ENCODE measurements at regions not wholly inside any gene's neighbourhood (a gene's known extent, or its start where the extent isn't known, plus 50 kb on each side); places are given as distances from the start of the nearest gene placed in this dataset.

DNA sequence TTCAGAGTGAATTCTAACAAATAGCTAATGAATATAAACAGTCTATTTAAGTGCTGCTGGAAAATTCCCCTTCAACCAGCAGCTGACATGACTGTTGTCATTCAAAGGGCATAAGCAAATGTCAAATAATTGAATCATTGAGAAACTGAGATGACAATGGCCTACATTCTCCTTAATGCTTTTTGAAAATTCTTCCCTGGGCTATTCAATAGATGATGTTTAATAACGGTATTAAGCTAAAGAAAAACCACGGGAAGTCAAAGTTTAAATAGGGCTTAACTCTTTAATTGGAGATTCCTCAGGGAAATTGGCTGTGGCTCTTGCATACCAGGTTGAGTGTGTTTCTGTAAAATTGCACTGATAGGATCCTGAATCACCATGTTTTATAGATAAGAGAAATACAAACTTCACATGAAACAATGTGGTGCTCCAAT lies 77.0 kb downstream of the ARL4A start:
- Histone ChIP-seq H3K36me3 (replicated peaks in 1 of 2) (no peaks in the 10 kb centered on the region), H3K4me1 (replicated peaks in 1 of 2) (no peaks in the 10 kb centered on the region), H3K27ac (no peak overlapping the region), H3K4me3 (no peak overlapping the region), H3K9me3 (replicated peaks in 1 of 3) (no peaks in the 10 kb centered on the region), H3K27me3 (no peaks in the 10 kb centered on the region)
- TF ChIP-seq, protein P1, sequence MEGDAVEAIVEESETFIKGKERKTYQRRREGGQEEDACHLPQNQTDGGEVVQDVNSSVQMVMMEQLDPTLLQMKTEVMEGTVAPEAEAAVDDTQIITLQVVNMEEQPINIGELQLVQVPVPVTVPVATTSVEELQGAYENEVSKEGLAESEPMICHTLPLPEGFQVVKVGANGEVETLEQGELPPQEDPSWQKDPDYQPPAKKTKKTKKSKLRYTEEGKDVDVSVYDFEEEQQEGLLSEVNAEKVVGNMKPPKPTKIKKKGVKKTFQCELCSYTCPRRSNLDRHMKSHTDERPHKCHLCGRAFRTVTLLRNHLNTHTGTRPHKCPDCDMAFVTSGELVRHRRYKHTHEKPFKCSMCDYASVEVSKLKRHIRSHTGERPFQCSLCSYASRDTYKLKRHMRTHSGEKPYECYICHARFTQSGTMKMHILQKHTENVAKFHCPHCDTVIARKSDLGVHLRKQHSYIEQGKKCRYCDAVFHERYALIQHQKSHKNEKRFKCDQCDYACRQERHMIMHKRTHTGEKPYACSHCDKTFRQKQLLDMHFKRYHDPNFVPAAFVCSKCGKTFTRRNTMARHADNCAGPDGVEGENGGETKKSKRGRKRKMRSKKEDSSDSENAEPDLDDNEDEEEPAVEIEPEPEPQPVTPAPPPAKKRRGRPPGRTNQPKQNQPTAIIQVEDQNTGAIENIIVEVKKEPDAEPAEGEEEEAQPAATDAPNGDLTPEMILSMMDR (IDR thresholded peaks at IDR 0.05) = no peak
- TF ChIP-seq POLR2A (IDR thresholded peaks at IDR 0.05) = no peak
- intact Hi-C loops (cut with DNase I) = no loop called here
- 76 to 86% (median 83%) methylated on average over 2 of the region's 2 CpGs for WGBS, 4 donors
- no peak for DNase-seq

DNA sequence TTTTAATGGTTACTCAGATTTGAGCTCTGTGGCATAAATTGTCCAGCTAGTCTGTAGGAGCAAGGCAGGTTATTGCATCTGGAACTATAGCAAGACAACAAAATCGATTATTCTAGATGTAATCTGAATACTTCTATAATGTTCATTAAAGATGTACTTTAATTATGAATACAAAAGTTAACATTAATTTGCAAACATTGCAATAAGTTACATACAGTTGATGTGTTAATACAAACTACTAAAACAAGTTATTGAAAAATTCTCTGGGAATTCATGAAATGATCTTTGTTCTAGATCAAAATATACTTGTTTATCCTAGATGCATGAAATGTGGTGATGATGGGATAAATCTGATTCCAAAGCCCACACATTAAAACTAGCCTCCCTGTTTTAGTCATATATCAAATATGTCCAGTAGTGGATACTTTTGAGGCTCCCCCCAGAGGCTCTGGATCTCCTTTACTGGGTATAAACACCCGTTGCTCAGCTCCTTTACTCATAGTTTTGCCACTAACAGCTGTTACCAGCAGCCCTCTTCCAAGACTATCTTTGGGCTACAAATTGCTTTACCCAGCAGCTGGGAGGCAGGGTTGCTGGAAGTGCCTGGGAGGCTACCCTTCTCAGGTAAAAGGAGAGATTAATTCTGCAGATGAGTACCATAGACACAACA lies 78.1 kb downstream of the ARL4A start:
- DNase-seq = no peak
- no peaks in the 10 kb centered on the region for H3K9me3 ChIP-seq (replicated peaks in 1 of 3)
- intact Hi-C loops (cut with DNase I) = no loop called here
- no peak overlapping the region for H3K4me3 ChIP-seq
- no peak for TF ChIP-seq POLR2A (IDR thresholded peaks at IDR 0.05)
- TF ChIP-seq, protein P1 (IDR thresholded peaks at IDR 0.05) = no peak
- no peak overlapping the region for H3K27ac ChIP-seq
- 63 to 77% (median 67%) methylated on average over 1 to 2 of the region's 2 CpGs for WGBS, 4 donors
- no peaks in the 10 kb centered on the region for H3K27me3 ChIP-seq
- H3K4me1 ChIP-seq (replicated peaks in 1 of 2) = no peaks in the 10 kb centered on the region
- no peaks in the 10 kb centered on the region for H3K36me3 ChIP-seq (replicated peaks in 1 of 2)

DNA sequence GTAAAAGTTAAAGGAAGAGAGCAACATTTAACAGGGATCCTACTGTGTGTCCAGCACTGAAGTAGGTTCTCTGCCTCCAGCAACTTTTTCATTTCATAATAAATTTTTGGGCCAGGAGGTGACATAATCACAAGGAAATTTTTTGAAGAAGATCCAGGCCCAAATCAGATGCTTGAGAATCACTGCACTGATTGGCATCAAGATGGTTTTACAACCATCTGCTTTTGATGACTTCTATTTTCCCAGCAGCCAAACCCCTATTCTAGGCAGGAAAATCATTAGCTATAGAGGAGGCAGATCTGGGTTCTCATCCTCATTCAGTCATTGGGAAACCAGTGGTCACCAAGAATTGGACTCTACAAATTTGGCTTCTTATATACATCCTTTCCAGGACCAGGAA lies 79.0 kb downstream of the ARL4A start:
- Histone ChIP-seq H3K36me3 (replicated peaks in 1 of 2) (no peaks in the 10 kb centered on the region), H3K9me3 (replicated peaks in 1 of 3) (no peaks in the 10 kb centered on the region), H3K4me1 (replicated peaks in 1 of 2) (no peaks in the 10 kb centered on the region), H3K27ac (no peak overlapping the region), H3K4me3 (no peak overlapping the region), H3K27me3 (no peaks in the 10 kb centered on the region)
- no peak for TF ChIP-seq POLR2A (IDR thresholded peaks at IDR 0.05)
- TF ChIP-seq, protein P1 (IDR thresholded peaks at IDR 0.05) = no peak
- intact Hi-C loops (cut with DNase I) = no loop called here
- no peak for DNase-seq

DNA sequence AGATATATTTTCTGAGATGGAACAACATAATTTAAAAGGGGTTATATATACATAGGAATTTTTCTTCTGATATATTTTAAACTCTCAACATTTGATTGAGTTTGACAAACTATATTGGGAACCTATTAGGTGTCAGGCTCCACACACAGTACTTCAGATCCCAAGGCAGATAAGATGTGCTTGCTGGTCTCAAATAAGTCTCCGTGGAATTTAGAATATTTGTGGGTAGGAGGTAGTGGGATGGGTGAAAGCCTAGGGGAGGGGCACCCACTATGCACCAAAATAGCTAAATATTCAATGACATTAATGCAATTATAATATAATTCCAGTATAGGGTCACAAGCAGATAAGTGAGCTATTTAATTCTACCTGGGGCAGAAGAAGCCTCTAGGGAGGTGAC lies 81.5 kb downstream of the ARL4A start:
- Histone ChIP-seq H3K4me1 (replicated peaks in 1 of 2) (no peaks in the 10 kb centered on the region), H3K4me3 (no peak overlapping the region), H3K36me3 (replicated peaks in 1 of 2) (no peaks in the 10 kb centered on the region), H3K27me3 (no peaks in the 10 kb centered on the region), H3K27ac (no peak overlapping the region), H3K9me3 (replicated peaks in 1 of 3) (no peaks in the 10 kb centered on the region)
- intact Hi-C loops (cut with DNase I) = no loop called here
- no peak for DNase-seq
- WGBS, 4 donors = 51 to 67% (median 58%) methylated on average over 1 of the region's 1 CpG
- TF ChIP-seq, protein P1 (IDR thresholded peaks at IDR 0.05) = no peak
- TF ChIP-seq POLR2A (IDR thresholded peaks at IDR 0.05) = no peak
